Neuronal stem cell (in vitro differentiated cells): ENCODE measurements at regions not wholly inside any gene's neighbourhood (a gene's known extent, or its start where the extent isn't known, plus 50 kb on each side); places are given as distances from the start of the nearest gene placed in this dataset.

Source experiments
- DNase-seq: peaks from one replicate; pipeline ENCODE4 v3.0.0-alpha.2; 2013; ENCODE audit warnings: low spot score
- H2AFZ ChIP-seq: one replicate; pipeline ENCODE4 v1.6.1; 2013; ENCODE audit warnings: mild to moderate bottlenecking, low read length, inconsistent platforms
- H2AK5ac ChIP-seq: 2 replicates; pipeline ENCODE4 v1.6.1; 2013; ENCODE audit warnings: low read depth, mild to moderate bottlenecking, inconsistent platforms, low read length, moderate library complexity, mixed read lengths
- H2BK120ac ChIP-seq: 2 replicates; pipeline ENCODE4 v1.6.1; 2013; ENCODE audit warnings: low read depth, mild to moderate bottlenecking, inconsistent platforms, low read length, moderate library complexity, mixed read lengths
- H2BK12ac ChIP-seq: one replicate; pipeline ENCODE4 v1.6.1; 2013; ENCODE audit warnings: low read length, inconsistent platforms
- H2BK15ac ChIP-seq: 2 replicates; pipeline ENCODE4 v1.6.1; 2013; ENCODE audit warnings: mild to moderate bottlenecking, low read length, inconsistent platforms, mixed read lengths
- H2BK5ac ChIP-seq: one replicate; pipeline ENCODE4 v1.6.1; 2013; ENCODE audit warnings: inconsistent platforms, mild to moderate bottlenecking, low read length, moderate library complexity
- H3K14ac ChIP-seq: one replicate; pipeline ENCODE4 v1.6.1; 2013; ENCODE audit warnings: low read length, inconsistent platforms
- H3K18ac ChIP-seq: 2 replicates; pipeline ENCODE4 v1.6.1; 2013; ENCODE audit warnings: low read length, inconsistent platforms
- H3K23ac ChIP-seq: 2 replicates; pipeline ENCODE4 v1.6.1; 2013; ENCODE audit warnings: low read depth, mild to moderate bottlenecking, mixed read lengths, low read length, inconsistent platforms; ENCODE audit not compliant: poor library complexity
- H3K27ac ChIP-seq: replicated peaks from 3 replicates; pipeline ENCODE4 v1.5.1; 2013; ENCODE audit warnings: low read length, inconsistent platforms
- H3K27me3 ChIP-seq, 3 experiments: 2 replicates each; pipeline ENCODE4 v1.6.1; 2013; ENCODE audit warnings: low read length in 3 of 3, mild to moderate bottlenecking in 2 of 3, inconsistent platforms in 1 of 3, low read depth in 1 of 3, mixed read lengths in 1 of 3, moderate library complexity in 1 of 3; ENCODE audit not compliant: control insufficient read depth in 3 of 3, insufficient read depth in 3 of 3
- H3K36me3 ChIP-seq, 2 donors: replicated peaks in 1 of 2; 2 replicates each; pipeline ENCODE4 v1.6.1; 2013; ENCODE audit warnings: low read length in 2 of 2; ENCODE audit not compliant: control insufficient read depth in 2 of 2, insufficient read depth in 2 of 2
- H3K4ac ChIP-seq: 2 replicates; pipeline ENCODE4 v1.6.1; 2013; ENCODE audit warnings: inconsistent platforms, mild to moderate bottlenecking, low read length, moderate library complexity
- H3K4me1 ChIP-seq, 2 donors: 1 replicate in 1 of 2; 2 replicates in 1 of 2; pipeline ENCODE4 v1.6.1; 2013; ENCODE audit warnings: low read length in 2 of 2, low read depth in 1 of 2; ENCODE audit not compliant: control insufficient read depth in 2 of 2, insufficient read depth in 1 of 2
- H3K4me2 ChIP-seq: one replicate; pipeline ENCODE4 v1.6.1; 2013; ENCODE audit warnings: mild to moderate bottlenecking, low read length, inconsistent platforms; ENCODE audit not compliant: insufficient read depth, poor library complexity, severe bottlenecking
- H3K4me3 ChIP-seq, 2 donors: 2 replicates each; pipeline ENCODE4 v1.5.1; 2013; ENCODE audit warnings: low read length in 2 of 2, mild to moderate bottlenecking in 2 of 2, inconsistent platforms in 1 of 2, moderate library complexity in 1 of 2
- H3K79me1 ChIP-seq: one replicate; pipeline ENCODE4 v1.6.1; 2013; ENCODE audit warnings: low read depth, mild to moderate bottlenecking, inconsistent platforms, low read length, moderate library complexity
- H3K9ac ChIP-seq: one replicate; pipeline ENCODE4 v1.6.1; 2013; ENCODE audit warnings: mild to moderate bottlenecking, low read depth, low read length, inconsistent platforms; ENCODE audit not compliant: poor library complexity
- H3K9me3 ChIP-seq, 2 donors: replicated peaks in 1 of 2; 2 replicates each; pipeline versions ENCODE3 to v1.6.1; 2013; ENCODE audit warnings: low read length in 2 of 2, mild to moderate bottlenecking in 2 of 2, inconsistent platforms in 1 of 2, low read depth in 1 of 2, mixed read lengths in 1 of 2, moderate library complexity in 1 of 2; ENCODE audit not compliant: control insufficient read depth in 2 of 2, insufficient read depth in 1 of 2
- H4K8ac ChIP-seq: one replicate; pipeline ENCODE4 v1.6.1; 2013; ENCODE audit warnings: low read depth, mild to moderate bottlenecking, inconsistent platforms, low read length, moderate library complexity
- H4K91ac ChIP-seq: one replicate; pipeline ENCODE4 v1.6.1; 2013; ENCODE audit warnings: low read length, low read depth, mild to moderate bottlenecking, inconsistent platforms; ENCODE audit not compliant: poor library complexity
- WGBS, 2 donors: extraction: QIAGEN DNeasy Blood & Tissue Kit; methylation state at CpG; one replicate each; pipeline ENCODE4 v1.1.7; 2013; ENCODE audit warnings: missing lambda C conversion rate in 2 of 2, mixed read lengths in 1 of 2; ENCODE audit not compliant: insufficient read length in 2 of 2, insufficient replicate concordance in 1 of 2; ENCODE audit errors: extremely low coverage in 2 of 2; 5-methylcytosine and 5-hydroxymethylcytosine counted together

- Histone ChIP-seq H3K36me3 (no peaks in the 10 kb centered on the region), H2AFZ (no peak overlapping the region), H3K14ac (no peak overlapping the region), H2AK5ac (no peak overlapping the region), H2BK120ac (no peak overlapping the region), H3K18ac (no peak overlapping the region), H3K27ac (no peak overlapping the region), H3K23ac (no peak overlapping the region), H3K79me1 (no peaks in the 10 kb centered on the region), H3K9me3 (no peaks in the 10 kb centered on the region), H2BK12ac (no peak overlapping the region), H4K8ac (no peak overlapping the region), H2BK5ac (no peak overlapping the region), H3K4me1 (no peaks in the 10 kb centered on the region), H3K4ac (no peak overlapping the region), H4K91ac (no peak overlapping the region), H2BK15ac (no peak overlapping the region), H3K4me3 (no peak overlapping the region), H3K4me2 (no peak overlapping the region), H3K27me3 (no peaks in the 10 kb centered on the region), H3K9ac (no peak overlapping the region)
- no CpG with 5 or more reads among the region's 4 CpGs for WGBS, 2 donors
- DNase-seq = no peak
Measured at GRCh38 chr6:81938014-81938856, 185.8 kb upstream of the TENT5A start.

- no peak overlapping the region for H4K91ac ChIP-seq
- no peak for DNase-seq
- no peak overlapping the region for H2BK120ac ChIP-seq
- no peak overlapping the region for H3K4me3 ChIP-seq
- H3K9me3 ChIP-seq = no peaks in the 10 kb centered on the region
- H3K4me2 ChIP-seq = no peak overlapping the region
- H3K4me1 ChIP-seq = no peaks in the 10 kb centered on the region
- H3K4ac ChIP-seq = no peak overlapping the region
- H2BK12ac ChIP-seq = no peak overlapping the region
- H3K79me1 ChIP-seq = no peaks in the 10 kb centered on the region
- no peak overlapping the region for H3K18ac ChIP-seq
- no peak overlapping the region for H3K14ac ChIP-seq
- no peak overlapping the region for H3K23ac ChIP-seq
- no peak overlapping the region for H3K27ac ChIP-seq
- no peak overlapping the region for H2BK5ac ChIP-seq
- H3K9ac ChIP-seq = no peak overlapping the region
- WGBS, 2 donors = no CpG with 5 or more reads among the region's 6 CpGs
- no peak overlapping the region for H2BK15ac ChIP-seq
- no peaks in the 10 kb centered on the region for H3K27me3 ChIP-seq
- H2AFZ ChIP-seq = peak overlapping the region; percentile 6
- H3K36me3 ChIP-seq = no peaks in the 10 kb centered on the region
- no peak overlapping the region for H2AK5ac ChIP-seq
- no peak overlapping the region for H4K8ac ChIP-seq
Measured at GRCh38 chr6:81937296-81937937, 184.9 kb upstream of the TENT5A start.

- Histone ChIP-seq H2BK12ac (no peak overlapping the region), H3K14ac (no peak overlapping the region), H3K23ac (no peak overlapping the region), H2BK5ac (no peak overlapping the region), H4K91ac (no peak overlapping the region), H3K4ac (no peak overlapping the region), H3K18ac (no peak overlapping the region), H3K4me3 (no peak overlapping the region), H3K4me2 (no peak overlapping the region), H3K9me3 (no peaks in the 10 kb centered on the region), H2AFZ (no peak overlapping the region), H3K27me3 (no peaks in the 10 kb centered on the region), H3K36me3 (no peaks in the 10 kb centered on the region), H2BK120ac (no peak overlapping the region), H2BK15ac (no peak overlapping the region), H4K8ac (no peak overlapping the region), H2AK5ac (no peak overlapping the region), H3K9ac (no peak overlapping the region), H3K27ac (no peak overlapping the region), H3K4me1 (no peaks in the 10 kb centered on the region), H3K79me1 (no peaks in the 10 kb centered on the region)
- no CpG with 5 or more reads among the region's 1 CpG for WGBS, 2 donors
- no peak for DNase-seq
Measured at GRCh38 chr6:81934936-81935335, 182.5 kb upstream of the TENT5A start.

- no peak overlapping the region for H3K18ac ChIP-seq
- no peak overlapping the region for H3K14ac ChIP-seq
- H3K4me2 ChIP-seq = no peak overlapping the region
- no peak overlapping the region for H2AK5ac ChIP-seq
- H2BK12ac ChIP-seq = no peak overlapping the region
- H3K36me3 ChIP-seq = no peaks in the 10 kb centered on the region
- H2AFZ ChIP-seq = no peak overlapping the region
- no peaks in the 10 kb centered on the region for H3K4me1 ChIP-seq
- no peak for DNase-seq
- H3K4me3 ChIP-seq = no peak overlapping the region
- no peak overlapping the region for H3K4ac ChIP-seq
- no peaks in the 10 kb centered on the region for H3K27me3 ChIP-seq
- no peaks in the 10 kb centered on the region for H3K9me3 ChIP-seq
- no CpG with 5 or more reads among the region's 1 CpG for WGBS, 2 donors
- no peak overlapping the region for H3K9ac ChIP-seq
- H3K23ac ChIP-seq = no peak overlapping the region
- H4K91ac ChIP-seq = no peak overlapping the region
- H3K79me1 ChIP-seq = no peaks in the 10 kb centered on the region
- no peak overlapping the region for H4K8ac ChIP-seq
- H2BK120ac ChIP-seq = no peak overlapping the region
- no peak overlapping the region for H3K27ac ChIP-seq
- H2BK5ac ChIP-seq = no peak overlapping the region
- H2BK15ac ChIP-seq = no peak overlapping the region
Measured at GRCh38 chr6:81933608-81934051, 181.1 kb upstream of the TENT5A start.
